Small intestine (tissue), 7 donors: ENCODE measurements at regions not wholly inside any gene's neighbourhood (a gene's known extent, or its start where the extent isn't known, plus 50 kb on each side); places are given as distances from the start of the nearest gene placed in this dataset.

Experiments used
- DNase-seq, 2 donors: peaks; one replicate each; pipeline versions ENCODE4 v3.0.0 to v3.0.0-alpha.2; 2013
- FAIRE-seq: peaks from 2 replicates; lab custom pipeline; 2012; peaks lifted over from hg19 to GRCh38; lab: Jason Lieb, UNC
- H3K27ac ChIP-seq, 3 donors: one replicate each; pipeline ENCODE4 v1.5.1; 2013; ENCODE audit warnings: low read length in 2 of 3, mild to moderate bottlenecking in 2 of 3, control low read depth in 1 of 3, inconsistent platforms in 1 of 3, low read depth in 1 of 3, moderate library complexity in 1 of 3
- H3K27me3 ChIP-seq, 3 donors: one replicate each; pipeline ENCODE4 v1.6.1; 2013; ENCODE audit warnings: low read length in 3 of 3, inconsistent platforms in 1 of 3; ENCODE audit not compliant: control insufficient read depth in 3 of 3, insufficient read depth in 3 of 3
- H3K36me3 ChIP-seq, 3 donors: one replicate each; pipeline ENCODE4 v1.6.1; 2013; ENCODE audit warnings: low read length in 3 of 3, inconsistent platforms in 1 of 3, low read depth in 1 of 3, mild to moderate bottlenecking in 1 of 3, moderate library complexity in 1 of 3; ENCODE audit not compliant: control insufficient read depth in 3 of 3, insufficient read depth in 2 of 3
- H3K4me1 ChIP-seq, 3 donors: one replicate each; pipeline ENCODE4 v1.6.1; 2013; ENCODE audit warnings: low read length in 2 of 3, inconsistent platforms in 1 of 3, low read depth in 1 of 3, mild to moderate bottlenecking in 1 of 3, moderate library complexity in 1 of 3; ENCODE audit not compliant: control insufficient read depth in 3 of 3, insufficient read depth in 2 of 3
- H3K4me3 ChIP-seq, 3 donors: one replicate each; pipeline ENCODE4 v1.5.1; 2013; ENCODE audit warnings: low read length in 3 of 3, control low read depth in 1 of 3, inconsistent platforms in 1 of 3, low read depth in 1 of 3, mild to moderate bottlenecking in 1 of 3, moderate library complexity in 1 of 3
- H3K9me3 ChIP-seq, 2 donors: one replicate each; pipeline ENCODE4 v1.6.1; 2013; ENCODE audit warnings: low read depth in 1 of 2, low read length in 1 of 2; ENCODE audit not compliant: control insufficient read depth in 2 of 2, insufficient read depth in 1 of 2
- WGBS, 3 donors: extraction: QIAGEN DNeasy Blood & Tissue Kit; methylation state at CpG; one replicate each; pipeline ENCODE4 v1.1.7; 2013; 5-methylcytosine and 5-hydroxymethylcytosine counted together
- donor health status: healthy with polysubstance abuse.
- donor health status: control.
- donor health status: control.
- donor health status: Bipolar disorder and iron deficiency.
- donor health status: healthy.

DNA sequence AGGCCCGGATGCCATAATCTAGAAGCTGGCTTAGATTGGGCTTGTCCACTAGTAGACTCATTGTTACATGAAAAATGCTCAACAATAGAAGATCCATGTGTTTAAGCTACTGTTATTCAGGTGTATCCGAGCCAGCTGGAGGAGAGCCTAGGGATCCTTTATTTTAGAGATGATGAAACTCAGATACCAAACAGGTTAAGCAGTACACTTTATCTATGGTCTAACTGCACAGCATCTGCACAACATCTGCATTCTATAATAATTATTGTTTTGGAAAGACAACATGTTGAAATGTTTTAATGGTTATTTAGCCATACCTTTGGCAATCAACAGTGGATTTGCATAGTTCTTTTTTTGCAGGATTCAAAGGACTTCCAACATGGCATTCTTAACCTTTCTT lies 134.1 kb downstream of the RFPL4B start:
- no peak for FAIRE-seq

GRCh38 chr6:112482373-112482772 lies 135.2 kb downstream of the RFPL4B start:
- Histone ChIP-seq H3K36me3 (no peaks in the 10 kb centered on the region), H3K4me3 (no peak overlapping the region), H3K27me3 (no peaks in the 10 kb centered on the region), H3K27ac (no peak overlapping the region), H3K9me3 (no peaks in the 10 kb centered on the region), H3K4me1 (no peaks in the 10 kb centered on the region)
- DNase-seq (no peak), FAIRE-seq (no peak)
- 57 to 84% (median 71%) methylated on average over 2 of the region's 2 CpGs for WGBS, 3 donors

More for the DNA sequence above, 134.1 kb downstream of the RFPL4B start:
- Histone ChIP-seq H3K27ac (no peak overlapping the region), H3K9me3 (no peaks in the 10 kb centered on the region), H3K4me1 (no peaks in the 10 kb centered on the region), H3K27me3 (no peaks in the 10 kb centered on the region), H3K4me3 (no peak overlapping the region), H3K36me3 (no peaks in the 10 kb centered on the region)
- WGBS, 3 donors, result 68 to 89% (median 83%) methylated on average over 2 of the region's 2 CpGs
- no peak for DNase-seq

DNA sequence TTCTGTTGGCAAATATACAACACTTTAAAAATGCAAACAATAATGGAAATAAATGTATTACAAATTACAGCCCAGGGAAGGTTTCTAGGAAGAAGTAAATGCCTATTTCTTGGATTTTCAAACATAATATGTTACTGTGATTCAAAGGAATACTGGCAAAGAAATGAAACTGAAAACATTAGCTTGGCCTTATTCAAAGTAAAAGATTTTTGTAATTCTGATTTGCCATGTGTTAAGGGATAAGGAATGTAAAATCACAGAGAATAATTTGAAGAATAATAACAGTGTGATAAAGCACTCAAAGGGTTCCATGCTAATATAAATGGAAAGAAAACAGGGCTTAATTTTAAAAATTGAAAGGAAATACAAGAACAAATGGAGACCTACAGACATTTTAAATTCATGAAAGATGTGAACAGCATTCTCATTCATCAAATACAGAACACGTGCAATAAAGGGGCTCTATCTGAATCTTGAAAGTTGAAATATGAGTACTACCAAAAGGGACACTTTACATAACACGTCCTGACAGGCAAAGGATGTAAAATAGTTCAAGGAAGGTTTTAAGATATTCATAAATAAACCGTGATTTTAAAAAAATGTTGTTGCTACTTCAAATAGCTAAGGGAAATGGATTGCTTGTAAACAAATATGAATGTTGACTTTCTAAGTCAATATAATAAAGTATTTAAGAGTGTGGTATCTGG lies 138.1 kb downstream of the RFPL4B start:
- no peak for FAIRE-seq
- Histone ChIP-seq H3K27me3 (no peaks in the 10 kb centered on the region), H3K4me3 (no peak overlapping the region), H3K27ac (no peak overlapping the region), H3K4me1 (no peaks in the 10 kb centered on the region), H3K36me3 (no peaks in the 10 kb centered on the region), H3K9me3 (no peaks in the 10 kb centered on the region)
- WGBS, 3 donors, result 48 to 68% (median 55%) methylated on average over 3 of the region's 3 CpGs
- no peak for DNase-seq

- DNase-seq (no peak), FAIRE-seq (no peak)
- Histone ChIP-seq H3K36me3 (no peaks in the 10 kb centered on the region), H3K27ac (no peak overlapping the region), H3K4me1 (no peaks in the 10 kb centered on the region), H3K27me3 (no peaks in the 10 kb centered on the region), H3K4me3 (no peak overlapping the region), H3K9me3 (no peaks in the 10 kb centered on the region)
- 54 to 60% (median 58%) methylated on average over 1 of the region's 1 CpG for WGBS, 3 donors
Observed at GRCh38 chr6:112485827-112486212, 138.7 kb downstream of the RFPL4B start.

DNA sequence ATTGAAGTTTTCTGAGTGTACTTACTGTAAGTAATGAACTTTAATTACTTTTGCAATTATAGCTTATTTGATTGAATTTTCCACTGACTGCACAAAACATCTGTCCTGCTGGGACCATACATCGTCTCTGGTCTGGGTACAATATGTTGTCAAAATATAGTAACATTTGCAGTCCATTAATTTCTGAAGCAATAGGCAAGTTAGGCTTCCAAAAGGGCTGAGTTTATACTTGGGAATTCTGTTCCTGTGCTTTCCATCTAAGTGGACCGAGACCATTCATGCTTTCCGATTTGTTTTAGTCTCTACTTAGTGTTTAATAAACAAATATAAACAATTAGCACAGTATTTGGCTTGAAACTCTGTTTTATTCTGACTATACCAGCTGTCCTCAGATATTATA lies 139.3 kb downstream of the RFPL4B start:
- FAIRE-seq, result no peak
- 60 to 83% (median 72%) methylated on average over 3 of the region's 3 CpGs for whole genome bisulfite sequencing, 3 donors

GRCh38 chr6:112488238-112488637 lies 141.1 kb downstream of the RFPL4B start:
- Histone ChIP-seq H3K4me1 (no peaks in the 10 kb centered on the region), H3K4me3 (no peak overlapping the region), H3K36me3 (no peaks in the 10 kb centered on the region), H3K27me3 (no peaks in the 10 kb centered on the region), H3K9me3 (no peaks in the 10 kb centered on the region), H3K27ac (no peak overlapping the region)
- FAIRE-seq (no peak), DNase-seq (no peak)
- 75 to 81% (median 78%) methylated on average over 2 of the region's 2 CpGs for WGBS, 3 donors

More for the DNA sequence above, 139.3 kb downstream of the RFPL4B start:
- no peak overlapping the region for H3K27ac ChIP-seq
- H3K4me1 ChIP-seq, result no peaks in the 10 kb centered on the region
- H3K36me3 ChIP-seq, result no peaks in the 10 kb centered on the region
- H3K4me3 ChIP-seq, result no peak overlapping the region
- H3K27me3 ChIP-seq, result no peaks in the 10 kb centered on the region
- H3K9me3 ChIP-seq, result no peaks in the 10 kb centered on the region
- DNase-seq, result no peak

DNA sequence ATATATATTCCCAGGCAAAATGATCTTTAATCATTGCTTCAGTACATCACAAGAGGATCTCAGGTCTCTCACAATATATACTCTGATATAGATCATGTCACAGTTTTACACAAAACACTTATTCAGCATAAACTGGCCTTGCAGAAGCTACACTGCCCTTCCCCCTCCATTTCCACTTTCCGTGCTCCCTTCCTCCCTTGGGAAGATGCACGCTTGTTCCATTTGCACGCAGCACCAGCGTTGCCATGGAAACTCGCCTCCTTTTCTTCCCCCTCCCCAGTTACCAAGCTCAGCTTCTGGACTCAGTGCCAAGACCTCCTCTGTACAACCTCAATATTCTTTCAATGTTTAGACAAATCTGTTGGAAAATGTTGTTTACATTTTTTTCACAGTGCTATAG lies 154.6 kb downstream of the RFPL4B start:
- H3K36me3 ChIP-seq, result no peaks in the 10 kb centered on the region
- peak overlapping the region in 1 of 3 donors; percentile 11 for H3K27ac ChIP-seq
- H3K4me3 ChIP-seq, result no peak overlapping the region
- no peaks in the 10 kb centered on the region for H3K4me1 ChIP-seq
- FAIRE-seq (no peak), DNase-seq (peak in 1 of 2 donors; percentile 49)
- 43 to 57% (median 47%) methylated on average over 5 of the region's 5 CpGs for WGBS, 3 donors
- no peaks in the 10 kb centered on the region for H3K9me3 ChIP-seq
- no peaks in the 10 kb centered on the region for H3K27me3 ChIP-seq

- Histone ChIP-seq H3K36me3 (no peaks in the 10 kb centered on the region), H3K4me3 (no peak overlapping the region), H3K9me3 (no peaks in the 10 kb centered on the region), H3K4me1 (no peaks in the 10 kb centered on the region), H3K27ac (peak overlapping the region in 1 of 3 donors; percentile 23), H3K27me3 (no peaks in the 10 kb centered on the region)
- DNase-seq (no peak), FAIRE-seq (no peak)
- 64 to 81% (median 65%) methylated on average over 7 of the region's 7 CpGs for WGBS, 3 donors
Observed at GRCh38 chr6:112502351-112503090, 155.4 kb downstream of the RFPL4B start.
